HepG2 (cell line): ENCODE measurements at regions not wholly inside any gene's neighbourhood (a gene's known extent, or its start where the extent isn't known, plus 50 kb on each side); places are given as distances from the start of the nearest gene placed in this dataset.
A peak's percentile ranks its signal among the peaks of the same experiment; 100 is the strongest.

ENCODE experiments used
- ARID2 ChIP-seq: sonication (generic); formaldehyde crosslinking; IDR thresholded peaks from 2 replicates; pipeline ENCODE4 v1.8.1; 2022; ENCODE audit warnings: mild to moderate bottlenecking, missing genetic modification reagents, borderline replicate concordance
- DPF2 ChIP-seq: sonication (generic); formaldehyde crosslinking; IDR thresholded peaks from 2 replicates; pipeline ENCODE4 v1.4.0; 2020; ENCODE audit warnings: mild to moderate bottlenecking, low read depth, missing genetic modification reagents, borderline replicate concordance
- FOXK2 ChIP-seq: fragments of 450-650 bp; IDR thresholded peaks from 2 replicates; pipeline ENCODE4 v1.6.1; 2016
- NR2F2 ChIP-seq: IDR thresholded peaks from 2 replicates; pipeline ENCODE4 v1.6.1; 2012; ENCODE audit warnings: low read depth, inconsistent platforms, borderline replicate concordance
- SAP130 ChIP-seq: IDR thresholded peaks from 2 replicates; pipeline ENCODE4 v1.6.1; 2016; ENCODE audit warnings: low read depth
- TCF12 ChIP-seq, 2 experiments: fragments of 450-650 bp in 1 of 2; sonication (generic) in 1 of 2; formaldehyde crosslinking in 1 of 2; IDR thresholded peaks; 2 replicates each; pipeline versions ENCODE4 v1.6.1 to v1.8.0; 2017 to 2022; ENCODE audit warnings: antibody characterized with exemption in 1 of 2, mild to moderate bottlenecking in 1 of 2, missing genetic modification reagents in 1 of 2, moderate library complexity in 1 of 2
- TCF7 ChIP-seq: sonication (generic); IDR thresholded peaks from 2 replicates; pipeline ENCODE4 v1.6.1; 2016; ENCODE audit warnings: antibody characterized with exemption, low read depth
- THAP11 ChIP-seq: IDR thresholded peaks from 2 replicates; pipeline ENCODE4 v1.6.1; 2016; ENCODE audit warnings: missing biosample characterization, missing genetic modification reagents
- YY1 ChIP-seq: IDR thresholded peaks from 2 replicates; pipeline ENCODE4 v1.6.1; 2011; ENCODE audit warnings: low read length, low read depth, moderate library complexity, mild to moderate bottlenecking; ENCODE audit not compliant: insufficient read depth, insufficient replicate concordance
- ZNF747 ChIP-seq: sonication (generic); formaldehyde crosslinking; IDR thresholded peaks from 2 replicates; pipeline ENCODE4 v1.8.1; 2023; ENCODE audit warnings: missing genetic modification reagents, mild to moderate bottlenecking, borderline replicate concordance
- TF ChIP-seq, protein P1 (sequence below): sonication (generic); formaldehyde crosslinking; IDR thresholded peaks from 2 replicates; pipeline ENCODE4 v1.5.0; 2020; ENCODE audit warnings: missing genetic modification reagents
- TF ChIP-seq, protein P2 (sequence below), 2 experiments: fragments of 450-650 bp in 1 of 2; sonication (generic) in 1 of 2; formaldehyde crosslinking in 1 of 2; IDR thresholded peaks; 2 replicates each; pipeline versions ENCODE4 v1.6.1 to v1.8.0; 2016 to 2022; ENCODE audit warnings: antibody characterized with exemption in 1 of 2, mild to moderate bottlenecking in 1 of 2, missing genetic modification reagents in 1 of 2
- TF ChIP-seq, protein P3 (sequence below): sonication (generic); formaldehyde crosslinking; IDR thresholded peaks from 2 replicates; pipeline ENCODE4 v1.4.0; 2020; ENCODE audit warnings: missing genetic modification reagents

DNA sequence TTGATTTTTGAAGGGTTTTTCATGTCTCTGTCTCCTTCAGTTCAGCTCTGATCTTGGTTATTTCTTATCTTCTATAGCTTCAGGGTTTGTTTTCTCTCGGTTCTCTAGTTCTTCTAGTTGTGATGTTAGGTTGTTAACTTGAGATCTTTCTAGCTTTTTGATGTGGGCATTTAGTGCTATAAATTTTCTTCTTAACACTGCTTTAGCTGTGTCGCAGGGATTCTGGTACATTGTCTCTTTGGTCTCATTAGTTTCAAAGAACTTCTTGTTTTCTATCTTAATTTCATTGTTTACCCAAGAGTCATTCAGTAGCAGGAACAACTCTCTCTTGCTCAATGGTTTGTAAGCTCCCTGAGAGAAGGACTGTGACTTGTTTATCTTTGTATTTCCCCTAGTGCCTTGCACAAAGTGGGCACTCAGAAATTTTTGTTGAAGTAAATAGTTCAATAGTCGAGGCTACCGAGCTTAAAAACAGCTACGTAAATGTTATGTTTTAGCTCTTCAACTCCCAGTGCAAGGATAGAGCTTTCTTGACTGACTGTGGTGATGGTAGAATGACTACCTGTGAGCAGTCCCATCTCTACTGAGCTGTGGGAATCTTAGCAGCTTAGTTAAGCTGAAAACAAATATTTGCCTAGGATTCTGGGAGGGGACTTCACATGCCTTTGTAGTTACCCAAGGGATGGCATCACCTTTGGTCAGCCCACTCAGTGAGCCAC, 225.8 kb upstream of the ELL2 start (continued):
- TF ChIP-seq, protein P1, sequence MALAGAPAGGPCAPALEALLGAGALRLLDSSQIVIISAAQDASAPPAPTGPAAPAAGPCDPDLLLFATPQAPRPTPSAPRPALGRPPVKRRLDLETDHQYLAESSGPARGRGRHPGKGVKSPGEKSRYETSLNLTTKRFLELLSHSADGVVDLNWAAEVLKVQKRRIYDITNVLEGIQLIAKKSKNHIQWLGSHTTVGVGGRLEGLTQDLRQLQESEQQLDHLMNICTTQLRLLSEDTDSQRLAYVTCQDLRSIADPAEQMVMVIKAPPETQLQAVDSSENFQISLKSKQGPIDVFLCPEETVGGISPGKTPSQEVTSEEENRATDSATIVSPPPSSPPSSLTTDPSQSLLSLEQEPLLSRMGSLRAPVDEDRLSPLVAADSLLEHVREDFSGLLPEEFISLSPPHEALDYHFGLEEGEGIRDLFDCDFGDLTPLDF (CRISPR knock-in tag): 0 out of 2 replicates have a peak, but pooled peaks have one; percentile 23
- TF ChIP-seq TCF7 (peak; percentile 89), ZNF747 (CRISPR knock-in tag) (peak; percentile 78), YY1 (no peak), THAP11 (CRISPR knock-in tag) (no peak), TCF12 (IDR thresholded peaks at IDR 0.05) (no peak), TCF12 (CRISPR knock-in tag; IDR thresholded peaks at IDR 0.05) (peak; percentile 49; the same call in 1 of the 2 replicates), SAP130 (CRISPR knock-in tag) (peak; percentile 71), ARID2 (CRISPR knock-in tag) (peak; percentile 39; the same call in 1 of the 2 replicates), NR2F2 (peak; percentile 56; the same call in 1 of the 2 replicates), FOXK2 (peak; percentile 54; the same call in 1 of the 2 replicates), DPF2 (peak; percentile 69; the same call in 1 of the 2 replicates)
- TF ChIP-seq, protein P2, sequence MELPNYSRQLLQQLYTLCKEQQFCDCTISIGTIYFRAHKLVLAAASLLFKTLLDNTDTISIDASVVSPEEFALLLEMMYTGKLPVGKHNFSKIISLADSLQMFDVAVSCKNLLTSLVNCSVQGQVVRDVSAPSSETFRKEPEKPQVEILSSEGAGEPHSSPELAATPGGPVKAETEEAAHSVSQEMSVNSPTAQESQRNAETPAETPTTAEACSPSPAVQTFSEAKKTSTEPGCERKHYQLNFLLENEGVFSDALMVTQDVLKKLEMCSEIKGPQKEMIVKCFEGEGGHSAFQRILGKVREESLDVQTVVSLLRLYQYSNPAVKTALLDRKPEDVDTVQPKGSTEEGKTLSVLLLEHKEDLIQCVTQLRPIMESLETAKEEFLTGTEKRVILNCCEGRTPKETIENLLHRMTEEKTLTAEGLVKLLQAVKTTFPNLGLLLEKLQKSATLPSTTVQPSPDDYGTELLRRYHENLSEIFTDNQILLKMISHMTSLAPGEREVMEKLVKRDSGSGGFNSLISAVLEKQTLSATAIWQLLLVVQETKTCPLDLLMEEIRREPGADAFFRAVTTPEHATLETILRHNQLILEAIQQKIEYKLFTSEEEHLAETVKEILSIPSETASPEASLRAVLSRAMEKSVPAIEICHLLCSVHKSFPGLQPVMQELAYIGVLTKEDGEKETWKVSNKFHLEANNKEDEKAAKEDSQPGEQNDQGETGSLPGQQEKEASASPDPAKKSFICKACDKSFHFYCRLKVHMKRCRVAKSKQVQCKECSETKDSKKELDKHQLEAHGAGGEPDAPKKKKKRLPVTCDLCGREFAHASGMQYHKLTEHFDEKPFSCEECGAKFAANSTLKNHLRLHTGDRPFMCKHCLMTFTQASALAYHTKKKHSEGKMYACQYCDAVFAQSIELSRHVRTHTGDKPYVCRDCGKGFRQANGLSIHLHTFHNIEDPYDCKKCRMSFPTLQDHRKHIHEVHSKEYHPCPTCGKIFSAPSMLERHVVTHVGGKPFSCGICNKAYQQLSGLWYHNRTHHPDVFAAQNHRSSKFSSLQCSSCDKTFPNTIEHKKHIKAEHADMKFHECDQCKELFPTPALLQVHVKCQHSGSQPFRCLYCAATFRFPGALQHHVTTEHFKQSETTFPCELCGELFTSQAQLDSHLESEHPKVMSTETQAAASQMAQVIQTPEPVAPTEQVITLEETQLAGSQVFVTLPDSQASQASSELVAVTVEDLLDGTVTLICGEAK (IDR thresholded peaks at IDR 0.05): no peak
- TF ChIP-seq, protein P2 (CRISPR knock-in tag; IDR thresholded peaks at IDR 0.05): no peak; the same call in 1 of the 2 replicates
- TF ChIP-seq, protein P3, sequence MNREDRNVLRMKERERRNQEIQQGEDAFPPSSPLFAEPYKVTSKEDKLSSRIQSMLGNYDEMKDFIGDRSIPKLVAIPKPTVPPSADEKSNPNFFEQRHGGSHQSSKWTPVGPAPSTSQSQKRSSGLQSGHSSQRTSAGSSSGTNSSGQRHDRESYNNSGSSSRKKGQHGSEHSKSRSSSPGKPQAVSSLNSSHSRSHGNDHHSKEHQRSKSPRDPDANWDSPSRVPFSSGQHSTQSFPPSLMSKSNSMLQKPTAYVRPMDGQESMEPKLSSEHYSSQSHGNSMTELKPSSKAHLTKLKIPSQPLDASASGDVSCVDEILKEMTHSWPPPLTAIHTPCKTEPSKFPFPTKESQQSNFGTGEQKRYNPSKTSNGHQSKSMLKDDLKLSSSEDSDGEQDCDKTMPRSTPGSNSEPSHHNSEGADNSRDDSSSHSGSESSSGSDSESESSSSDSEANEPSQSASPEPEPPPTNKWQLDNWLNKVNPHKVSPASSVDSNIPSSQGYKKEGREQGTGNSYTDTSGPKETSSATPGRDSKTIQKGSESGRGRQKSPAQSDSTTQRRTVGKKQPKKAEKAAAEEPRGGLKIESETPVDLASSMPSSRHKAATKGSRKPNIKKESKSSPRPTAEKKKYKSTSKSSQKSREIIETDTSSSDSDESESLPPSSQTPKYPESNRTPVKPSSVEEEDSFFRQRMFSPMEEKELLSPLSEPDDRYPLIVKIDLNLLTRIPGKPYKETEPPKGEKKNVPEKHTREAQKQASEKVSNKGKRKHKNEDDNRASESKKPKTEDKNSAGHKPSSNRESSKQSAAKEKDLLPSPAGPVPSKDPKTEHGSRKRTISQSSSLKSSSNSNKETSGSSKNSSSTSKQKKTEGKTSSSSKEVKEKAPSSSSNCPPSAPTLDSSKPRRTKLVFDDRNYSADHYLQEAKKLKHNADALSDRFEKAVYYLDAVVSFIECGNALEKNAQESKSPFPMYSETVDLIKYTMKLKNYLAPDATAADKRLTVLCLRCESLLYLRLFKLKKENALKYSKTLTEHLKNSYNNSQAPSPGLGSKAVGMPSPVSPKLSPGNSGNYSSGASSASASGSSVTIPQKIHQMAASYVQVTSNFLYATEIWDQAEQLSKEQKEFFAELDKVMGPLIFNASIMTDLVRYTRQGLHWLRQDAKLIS (CRISPR knock-in tag): no peak
